Astrocyte (in vitro differentiated cells and primary cell): ENCODE measurements at regions not wholly inside any gene's neighbourhood (a gene's known extent, or its start where the extent isn't known, plus 50 kb on each side); places are given as distances from the start of the nearest gene placed in this dataset.

Experiments used
- DNase-seq: peaks from one replicate; pipeline ENCODE4 v3.0.0-alpha.2; 2010; ENCODE audit warnings: low read depth
- FAIRE-seq: peaks from 2 replicates; lab custom pipeline; 2011; peaks lifted over from hg19 to GRCh38; lab: Jason Lieb, UNC
- H2AFZ ChIP-seq: 2 replicates; pipeline ENCODE4 v1.6.0; 2012; ENCODE audit warnings: low read depth, low read length, inconsistent platforms
- H3K27ac ChIP-seq: 2 replicates; pipeline ENCODE4 v1.5.1; 2011; ENCODE audit warnings: low read depth, low read length, inconsistent platforms
- H3K27me3 ChIP-seq: 2 replicates; pipeline ENCODE4 v1.6.0; 2011; ENCODE audit warnings: low read length, inconsistent platforms; ENCODE audit not compliant: insufficient read depth
- H3K36me3 ChIP-seq: 2 replicates; pipeline ENCODE4 v1.5.1; 2011; ENCODE audit warnings: low read length, inconsistent platforms; ENCODE audit not compliant: insufficient read depth
- H3K4me1 ChIP-seq: 2 replicates; pipeline ENCODE4 v1.5.1; 2011; ENCODE audit warnings: low read length, inconsistent platforms; ENCODE audit not compliant: insufficient read depth
- H3K4me2 ChIP-seq: 2 replicates; pipeline ENCODE4 v1.6.0; 2012; ENCODE audit warnings: low read length, inconsistent platforms
- H3K4me3 ChIP-seq: 2 replicates; pipeline ENCODE4 v1.5.1; 2011; ENCODE audit warnings: low read depth, mild to moderate bottlenecking, low read length, inconsistent platforms; ENCODE audit not compliant: insufficient read depth
- H3K79me2 ChIP-seq: 2 replicates; pipeline ENCODE4 v1.6.0; 2012; ENCODE audit warnings: mild to moderate bottlenecking, low read length, inconsistent platforms; ENCODE audit not compliant: insufficient read depth
- H3K9ac ChIP-seq: 2 replicates; pipeline ENCODE4 v1.6.0; 2012; ENCODE audit warnings: mild to moderate bottlenecking, low read length, inconsistent platforms
- H3K9me3 ChIP-seq: 2 replicates; pipeline ENCODE4 v1.5.1; 2012; ENCODE audit warnings: low read depth, mild to moderate bottlenecking, low read length, inconsistent platforms; ENCODE audit not compliant: insufficient read depth
- H4K20me1 ChIP-seq: 2 replicates; pipeline ENCODE4 v1.6.0; 2012; ENCODE audit warnings: low read length, inconsistent platforms; ENCODE audit not compliant: insufficient read depth
- H3K27ac Mint-ChIP-seq: one replicate; pipeline ENCODE4 v1.8.0; 2021; ENCODE audit warnings: mild to moderate bottlenecking, mixed read lengths; ENCODE audit not compliant: unreplicated experiment
- H3K27me3 Mint-ChIP-seq: one replicate; pipeline ENCODE4 v1.8.0; 2021; ENCODE audit warnings: low read depth, mixed read lengths; ENCODE audit not compliant: unreplicated experiment
- H3K36me3 Mint-ChIP-seq: one replicate; pipeline ENCODE4 v1.8.0; 2021; ENCODE audit warnings: low read depth, mixed read lengths; ENCODE audit not compliant: unreplicated experiment
- H3K4me1 Mint-ChIP-seq: one replicate; pipeline ENCODE4 v1.8.0; 2021; ENCODE audit warnings: low read depth, mixed read lengths; ENCODE audit not compliant: unreplicated experiment
- H3K4me3 Mint-ChIP-seq: one replicate; pipeline ENCODE4 v1.8.0; 2021; ENCODE audit warnings: mild to moderate bottlenecking, moderate library complexity, mixed read lengths; ENCODE audit not compliant: unreplicated experiment
- H3K9me3 Mint-ChIP-seq: one replicate; pipeline ENCODE4 v1.8.0; 2021; ENCODE audit warnings: mild to moderate bottlenecking, mixed read lengths; ENCODE audit not compliant: unreplicated experiment
- EZH2 ChIP-seq: IDR thresholded peaks from 2 replicates; pipeline ENCODE4 v1.6.1; 2012; ENCODE audit warnings: mild to moderate bottlenecking, low read length, inconsistent platforms; ENCODE audit not compliant: insufficient read depth
- TF ChIP-seq, protein P1 (sequence below): IDR thresholded peaks from 2 replicates; pipeline ENCODE4 v1.5.1; 2011; ENCODE audit warnings: low read depth, mild to moderate bottlenecking, inconsistent platforms, low read length, moderate library complexity; ENCODE audit not compliant: insufficient read depth

DNA sequence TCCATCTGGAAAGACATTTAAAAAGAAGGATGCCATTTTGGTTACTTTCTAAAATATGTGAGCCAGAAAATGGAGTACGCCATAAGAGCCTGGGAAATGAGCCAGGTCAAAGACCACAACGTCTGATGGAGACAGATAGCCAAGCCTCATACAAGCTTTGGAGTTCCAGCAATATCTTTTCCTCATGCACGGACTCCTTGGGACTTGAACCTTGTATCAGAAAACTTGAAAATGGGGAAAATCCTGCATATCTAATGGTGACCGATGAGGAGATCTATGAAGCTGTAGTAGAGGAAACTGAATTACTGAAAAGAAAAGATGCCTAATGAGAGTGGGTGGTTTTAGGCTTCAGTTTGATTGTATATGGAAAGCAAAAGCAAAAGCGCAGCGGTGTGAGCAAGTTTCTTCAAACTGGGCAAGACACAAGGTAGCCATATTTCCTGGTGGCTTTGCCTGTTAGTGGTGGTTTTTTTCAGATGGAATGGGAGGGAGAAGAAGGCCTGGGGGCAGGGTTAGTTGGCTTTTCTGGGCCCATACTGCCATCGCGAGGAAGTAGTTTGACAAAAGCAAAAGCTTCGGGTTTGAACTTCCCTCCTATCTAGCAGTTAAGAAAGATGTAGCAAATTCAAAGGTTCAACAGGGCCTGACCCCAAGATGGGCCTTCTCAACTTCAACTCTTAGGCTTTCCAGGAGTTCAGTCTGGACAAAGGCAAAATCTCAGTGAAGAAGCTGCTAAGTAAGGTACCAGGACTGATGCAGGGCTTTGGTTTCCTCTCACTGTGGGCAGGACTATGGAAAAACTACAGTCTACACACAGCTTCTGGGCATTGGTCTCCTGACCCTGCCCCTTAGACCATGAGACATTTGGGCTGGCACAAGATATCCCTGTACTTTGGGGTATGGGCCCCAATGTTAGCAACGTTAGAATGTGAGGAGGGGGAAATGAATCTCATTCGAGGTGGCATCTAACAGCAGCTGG lies 210.0 kb upstream of the STK26 start:
- no peak overlapping the region for H3K27ac ChIP-seq
- H3K27me3 ChIP-seq, result no peaks in the 10 kb centered on the region
- no peak overlapping the region for H2AFZ ChIP-seq
- no peaks in the 10 kb centered on the region for H3K9me3 Mint-ChIP-seq
- TF ChIP-seq, protein P1, sequence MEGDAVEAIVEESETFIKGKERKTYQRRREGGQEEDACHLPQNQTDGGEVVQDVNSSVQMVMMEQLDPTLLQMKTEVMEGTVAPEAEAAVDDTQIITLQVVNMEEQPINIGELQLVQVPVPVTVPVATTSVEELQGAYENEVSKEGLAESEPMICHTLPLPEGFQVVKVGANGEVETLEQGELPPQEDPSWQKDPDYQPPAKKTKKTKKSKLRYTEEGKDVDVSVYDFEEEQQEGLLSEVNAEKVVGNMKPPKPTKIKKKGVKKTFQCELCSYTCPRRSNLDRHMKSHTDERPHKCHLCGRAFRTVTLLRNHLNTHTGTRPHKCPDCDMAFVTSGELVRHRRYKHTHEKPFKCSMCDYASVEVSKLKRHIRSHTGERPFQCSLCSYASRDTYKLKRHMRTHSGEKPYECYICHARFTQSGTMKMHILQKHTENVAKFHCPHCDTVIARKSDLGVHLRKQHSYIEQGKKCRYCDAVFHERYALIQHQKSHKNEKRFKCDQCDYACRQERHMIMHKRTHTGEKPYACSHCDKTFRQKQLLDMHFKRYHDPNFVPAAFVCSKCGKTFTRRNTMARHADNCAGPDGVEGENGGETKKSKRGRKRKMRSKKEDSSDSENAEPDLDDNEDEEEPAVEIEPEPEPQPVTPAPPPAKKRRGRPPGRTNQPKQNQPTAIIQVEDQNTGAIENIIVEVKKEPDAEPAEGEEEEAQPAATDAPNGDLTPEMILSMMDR, result no peak
- H3K4me3 ChIP-seq, result no peak overlapping the region
- peak; percentile 54 for DNase-seq
- no peaks in the 10 kb centered on the region for H4K20me1 ChIP-seq
- no peaks in the 10 kb centered on the region for H3K4me1 Mint-ChIP-seq
- H3K9ac ChIP-seq, result no peak overlapping the region
- no peak overlapping the region for H3K4me3 Mint-ChIP-seq
- no peaks in the 10 kb centered on the region for H3K79me2 ChIP-seq
- no peaks in the 10 kb centered on the region for H3K4me1 ChIP-seq
- no peaks in the 10 kb centered on the region for H3K9me3 ChIP-seq
- no peaks in the 10 kb centered on the region for H3K36me3 ChIP-seq
- no peak overlapping the region for H3K27ac Mint-ChIP-seq
- peak; percentile 99 for FAIRE-seq
- H3K27me3 Mint-ChIP-seq, result no peaks in the 10 kb centered on the region
- peaks cover 3% of the 10 kb centered on the region for H3K36me3 Mint-ChIP-seq
- no peak overlapping the region for H3K4me2 ChIP-seq

DNA sequence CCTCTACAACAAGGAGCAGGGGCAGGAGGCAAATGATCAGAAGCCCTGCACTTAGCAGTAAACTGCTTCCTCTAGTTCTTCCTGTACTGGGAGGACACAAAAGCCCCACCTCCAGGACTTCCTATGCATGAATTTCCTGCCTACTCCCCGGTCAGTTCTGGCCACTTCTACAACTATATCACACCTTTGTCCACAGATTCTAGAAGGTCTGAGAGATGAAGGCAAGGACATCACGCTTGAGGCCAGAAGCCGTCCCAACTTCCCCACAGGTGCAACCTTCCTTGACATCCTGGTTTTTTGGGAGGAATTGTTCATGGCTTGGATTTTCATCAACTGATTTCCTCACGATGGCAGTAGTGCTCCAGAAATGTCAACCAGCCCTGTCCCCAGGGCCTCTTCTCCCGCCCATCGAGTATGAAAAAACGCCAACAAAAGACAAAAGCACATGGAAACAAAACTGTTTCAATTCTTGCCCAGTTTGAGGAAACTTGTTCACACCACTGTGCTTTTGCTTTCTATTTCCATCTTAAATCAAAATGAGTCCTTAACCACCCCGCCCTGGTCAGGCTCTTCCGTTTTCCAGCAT lies 206.5 kb upstream of the STK26 start:
- Mint-ChIP-seq H3K27ac (no peak overlapping the region), H3K4me1 (no peaks in the 10 kb centered on the region), H3K27me3 (no peaks in the 10 kb centered on the region), H3K36me3 (peaks cover 7% of the 10 kb centered on the region), H3K4me3 (no peak overlapping the region), H3K9me3 (no peaks in the 10 kb centered on the region)
- peak; percentile 46 for DNase-seq
- Histone ChIP-seq H3K4me2 (no peak overlapping the region), H2AFZ (no peak overlapping the region), H3K27ac (no peak overlapping the region), H3K4me3 (no peak overlapping the region), H3K27me3 (no peaks in the 10 kb centered on the region), H3K9ac (no peak overlapping the region), H3K36me3 (no peaks in the 10 kb centered on the region), H4K20me1 (no peaks in the 10 kb centered on the region), H3K4me1 (no peaks in the 10 kb centered on the region), H3K9me3 (no peaks in the 10 kb centered on the region), H3K79me2 (no peaks in the 10 kb centered on the region)
- FAIRE-seq, result no peak
- TF ChIP-seq EZH2, result no peak
- TF ChIP-seq, protein P1, result no peak
